Kidney (tissue), 13 donors: ENCODE measurements at regions not wholly inside any gene's neighbourhood (a gene's known extent, or its start where the extent isn't known, plus 50 kb on each side); places are given as distances from the start of the nearest gene placed in this dataset.

Source experiments
- DNase-seq, 5 donors: peaks; one replicate each; pipeline ENCODE4 v3.0.0-alpha.2; 2013 to 2020
- FAIRE-seq: peaks from 2 replicates; lab custom pipeline; 2012; peaks lifted over from hg19 to GRCh38; lab: Jason Lieb, UNC
- H3K27ac ChIP-seq, 2 donors: one replicate each; pipeline ENCODE4 v1.7.0; 2013; ENCODE audit warnings: low read depth in 2 of 2, low read length in 2 of 2, inconsistent platforms in 1 of 2
- H3K27me3 ChIP-seq: one replicate; pipeline ENCODE4 v1.7.1; 2013; ENCODE audit warnings: low read length, inconsistent platforms; ENCODE audit not compliant: control insufficient read depth, insufficient read depth
- H3K36me3 ChIP-seq, 3 donors: one replicate each; pipeline versions ENCODE4 v1.7.0 to v1.7.1; 2013; ENCODE audit warnings: low read length in 3 of 3, control low read depth in 1 of 3, inconsistent platforms in 1 of 3; ENCODE audit not compliant: insufficient read depth in 3 of 3, control insufficient read depth in 2 of 3
- H3K4me1 ChIP-seq, 3 donors: one replicate each; pipeline versions ENCODE4 v1.7.0 to v1.7.1; 2013; ENCODE audit warnings: low read length in 3 of 3, inconsistent platforms in 1 of 3, low read depth in 1 of 3; ENCODE audit not compliant: control insufficient read depth in 2 of 3, insufficient read depth in 2 of 3
- H3K4me3 ChIP-seq, 3 donors: one replicate each; pipeline versions ENCODE4 v1.7.0 to v1.8.1; 2013; ENCODE audit warnings: low read length in 3 of 3, control low read depth in 1 of 3, inconsistent platforms in 1 of 3
- H3K9ac ChIP-seq, 3 donors: one replicate each; pipeline versions ENCODE4 v1.7.0 to v1.7.1; 2013; ENCODE audit warnings: low read length in 3 of 3, control low read depth in 1 of 3, inconsistent platforms in 1 of 3
- H3K9me3 ChIP-seq, 3 donors: one replicate each; pipeline versions ENCODE4 v1.7.0 to v1.7.1; 2013; ENCODE audit warnings: low read length in 3 of 3, control low read depth in 1 of 3, inconsistent platforms in 1 of 3; ENCODE audit not compliant: control insufficient read depth in 2 of 3, insufficient read depth in 1 of 3
- intact Hi-C: fragments of 100-400 bp; cut with DNase I; formaldehyde crosslinking; loops from one replicate; pipeline ENCODE4 v1.11.1; 2022
- TF ChIP-seq, protein P1 (sequence below): IDR thresholded peaks from 3 replicates; pipeline ENCODE4 v1.5.1; 2012; ENCODE audit warnings: mild to moderate bottlenecking, moderate library complexity, borderline replicate concordance; ENCODE audit not compliant: insufficient read depth; ENCODE audit errors: extremely low read depth
- donor health status: control.
- donor health status: control.
- donor health status: control.
- donor health status: control.
- donor health status: control.
- donor health status: DM: yes; HTN: yes; CAD: no.
- donor health status: Normal renal cell carcinoma (clear cell type).

DNA sequence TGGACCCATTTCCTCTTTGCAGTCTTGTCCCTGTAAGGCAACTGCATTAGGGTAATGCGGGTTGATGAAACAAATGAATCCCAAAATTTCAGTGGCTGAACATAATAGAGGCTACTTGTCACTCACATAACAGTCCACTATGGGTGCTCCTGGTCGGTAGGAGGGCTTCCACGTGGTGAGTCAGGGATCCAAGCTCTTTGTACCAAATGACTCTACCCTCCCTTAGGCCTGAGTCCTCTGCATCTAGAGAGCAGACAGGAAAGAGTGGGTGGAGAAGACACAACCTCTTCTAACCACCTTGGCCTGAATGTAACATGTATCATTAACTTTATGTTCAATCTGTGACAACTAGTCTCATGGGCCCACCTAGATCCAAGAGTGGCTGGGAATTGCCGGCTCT, 86.2 kb upstream of the HAAO start:
- intact Hi-C loops = no loop called here
- H3K27ac ChIP-seq = no peak overlapping the region
- peaks cover 4 to 40% (median 29%) of the 10 kb centered on the region in 3 donors for H3K4me1 ChIP-seq
- H3K9me3 ChIP-seq = no peaks in the 10 kb centered on the region
- H3K4me3 ChIP-seq = no peak overlapping the region
- no peaks in the 10 kb centered on the region for H3K27me3 ChIP-seq
- DNase-seq = no peak
- no peak overlapping the region for H3K9ac ChIP-seq
- no peaks in the 10 kb centered on the region for H3K36me3 ChIP-seq
- FAIRE-seq = no peak
- TF ChIP-seq, protein P1, sequence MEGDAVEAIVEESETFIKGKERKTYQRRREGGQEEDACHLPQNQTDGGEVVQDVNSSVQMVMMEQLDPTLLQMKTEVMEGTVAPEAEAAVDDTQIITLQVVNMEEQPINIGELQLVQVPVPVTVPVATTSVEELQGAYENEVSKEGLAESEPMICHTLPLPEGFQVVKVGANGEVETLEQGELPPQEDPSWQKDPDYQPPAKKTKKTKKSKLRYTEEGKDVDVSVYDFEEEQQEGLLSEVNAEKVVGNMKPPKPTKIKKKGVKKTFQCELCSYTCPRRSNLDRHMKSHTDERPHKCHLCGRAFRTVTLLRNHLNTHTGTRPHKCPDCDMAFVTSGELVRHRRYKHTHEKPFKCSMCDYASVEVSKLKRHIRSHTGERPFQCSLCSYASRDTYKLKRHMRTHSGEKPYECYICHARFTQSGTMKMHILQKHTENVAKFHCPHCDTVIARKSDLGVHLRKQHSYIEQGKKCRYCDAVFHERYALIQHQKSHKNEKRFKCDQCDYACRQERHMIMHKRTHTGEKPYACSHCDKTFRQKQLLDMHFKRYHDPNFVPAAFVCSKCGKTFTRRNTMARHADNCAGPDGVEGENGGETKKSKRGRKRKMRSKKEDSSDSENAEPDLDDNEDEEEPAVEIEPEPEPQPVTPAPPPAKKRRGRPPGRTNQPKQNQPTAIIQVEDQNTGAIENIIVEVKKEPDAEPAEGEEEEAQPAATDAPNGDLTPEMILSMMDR = no peak

- H3K27ac ChIP-seq = no peak overlapping the region
- no peak for FAIRE-seq
- TF ChIP-seq, protein P1 = no peak
Measured at GRCh38 chr2:42877936-42878335, 85.6 kb upstream of the HAAO start.

GRCh38 chr2:42877511-42877910, 85.1 kb upstream of the HAAO start:
- no peak for FAIRE-seq
- Histone ChIP-seq H3K4me1 (peaks cover 4 to 40% (median 29%) of the 10 kb centered on the region in 3 donors), H3K4me3 (no peak overlapping the region), H3K9ac (no peak overlapping the region), H3K36me3 (no peaks in the 10 kb centered on the region), H3K27ac (no peak overlapping the region), H3K27me3 (no peaks in the 10 kb centered on the region), H3K9me3 (no peaks in the 10 kb centered on the region)
- intact Hi-C loops = no loop called here
- no peak for DNase-seq
- TF ChIP-seq, protein P1 = no peak

More at GRCh38 chr2:42877936-42878335, 85.6 kb upstream of the HAAO start:
- peaks cover 4 to 40% (median 29%) of the 10 kb centered on the region in 3 donors for H3K4me1 ChIP-seq
- intact Hi-C loops = no loop called here
- H3K9me3 ChIP-seq = no peaks in the 10 kb centered on the region
- no peaks in the 10 kb centered on the region for H3K27me3 ChIP-seq
- no peak overlapping the region for H3K9ac ChIP-seq
- no peaks in the 10 kb centered on the region for H3K36me3 ChIP-seq
- no peak overlapping the region for H3K4me3 ChIP-seq
- DNase-seq = no peak

- H3K36me3 ChIP-seq = no peaks in the 10 kb centered on the region
- no peaks in the 10 kb centered on the region for H3K27me3 ChIP-seq
- intact Hi-C loops = no loop called here
- no peak overlapping the region for H3K4me3 ChIP-seq
- DNase-seq (peak in 2 of 5 donors; percentile 56 to 89), FAIRE-seq (no peak)
- H3K9me3 ChIP-seq = no peaks in the 10 kb centered on the region
- H3K27ac ChIP-seq = peak overlapping the region in 1 of 2 donors; percentile 29
- H3K9ac ChIP-seq = no peak overlapping the region
- TF ChIP-seq, protein P1 = no peak
- peaks cover 4 to 37% (median 29%) of the 10 kb centered on the region in 3 donors for H3K4me1 ChIP-seq
Measured at GRCh38 chr2:42876326-42876751, 84.0 kb upstream of the HAAO start.
